ENCODE measurements at regions not wholly inside any gene's neighbourhood (a gene's known extent, or its start where the extent isn't known, plus 50 kb on each side); places are given as distances from the start of the nearest gene placed in this dataset.

DNA sequence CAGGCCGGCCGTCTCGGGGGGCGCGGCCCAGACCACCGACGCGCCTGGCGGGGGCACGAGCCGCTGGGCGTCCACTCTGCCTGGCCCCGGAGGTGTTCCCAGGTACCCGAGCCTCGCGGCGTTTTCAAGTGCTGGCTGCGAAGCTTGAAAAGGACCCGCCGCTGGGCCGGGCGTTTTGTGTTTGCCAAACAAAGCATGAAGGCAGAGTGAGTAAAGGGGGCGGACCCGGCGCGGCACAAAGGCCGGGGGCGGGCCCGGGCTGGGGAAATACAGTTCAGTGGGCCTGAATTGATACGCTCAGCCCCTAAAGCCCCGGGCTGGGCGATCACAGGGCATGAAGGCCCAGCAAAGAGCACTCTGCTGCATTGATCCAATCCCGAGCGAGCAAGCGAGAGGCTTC is 65.4 kb downstream of the SOX3 start:
- H3K4me2 ChIP-seq (replicated peaks; ENCODE audit: extremely low read depth, low read length, poor library complexity, severe bottlenecking), result no peak overlapping the region
- TF ChIP-seq, protein P1, sequence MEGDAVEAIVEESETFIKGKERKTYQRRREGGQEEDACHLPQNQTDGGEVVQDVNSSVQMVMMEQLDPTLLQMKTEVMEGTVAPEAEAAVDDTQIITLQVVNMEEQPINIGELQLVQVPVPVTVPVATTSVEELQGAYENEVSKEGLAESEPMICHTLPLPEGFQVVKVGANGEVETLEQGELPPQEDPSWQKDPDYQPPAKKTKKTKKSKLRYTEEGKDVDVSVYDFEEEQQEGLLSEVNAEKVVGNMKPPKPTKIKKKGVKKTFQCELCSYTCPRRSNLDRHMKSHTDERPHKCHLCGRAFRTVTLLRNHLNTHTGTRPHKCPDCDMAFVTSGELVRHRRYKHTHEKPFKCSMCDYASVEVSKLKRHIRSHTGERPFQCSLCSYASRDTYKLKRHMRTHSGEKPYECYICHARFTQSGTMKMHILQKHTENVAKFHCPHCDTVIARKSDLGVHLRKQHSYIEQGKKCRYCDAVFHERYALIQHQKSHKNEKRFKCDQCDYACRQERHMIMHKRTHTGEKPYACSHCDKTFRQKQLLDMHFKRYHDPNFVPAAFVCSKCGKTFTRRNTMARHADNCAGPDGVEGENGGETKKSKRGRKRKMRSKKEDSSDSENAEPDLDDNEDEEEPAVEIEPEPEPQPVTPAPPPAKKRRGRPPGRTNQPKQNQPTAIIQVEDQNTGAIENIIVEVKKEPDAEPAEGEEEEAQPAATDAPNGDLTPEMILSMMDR (IDR thresholded peaks at IDR 0.05), result no peak
- Mint-ChIP-seq H3K27me3 (ENCODE audit: low read depth in 3 of 3) (peaks cover 5 to 18% (median 17%) of the 10 kb centered on the region in 3 donors), H3K9me3 (peaks cover 0 to 6% (median 0%) of the 10 kb centered on the region in 7 donors), H3K4me1 (no peaks in the 10 kb centered on the region), H3K4me3 (no peak overlapping the region), H3K36me3 (no peaks in the 10 kb centered on the region), H3K27ac (no peak overlapping the region)
- no peaks in the 10 kb centered on the region for H3K4me1 ChIP-seq (ENCODE audit: control insufficient read depth in 1 of 2, insufficient read depth in 2 of 2, low read length in 2 of 2)
- H3K27me3 ChIP-seq (ENCODE audit: control insufficient read depth in 2 of 2, insufficient read depth in 2 of 2, low read length in 2 of 2), result peaks cover 0 to 22% of the 10 kb centered on the region in 2 donors
- no peaks in the 10 kb centered on the region for H3K36me3 ChIP-seq (replicated peaks in 1 of 2; ENCODE audit: control insufficient read depth in 1 of 2, insufficient read depth in 2 of 2, low read length in 2 of 2)
- no peak overlapping the region for H3K4me3 ChIP-seq (replicated peaks in 1 of 3; ENCODE audit: low read depth in 2 of 3, low read length in 3 of 3)
- no peak overlapping the region for H3K27ac ChIP-seq (ENCODE audit: low read depth in 1 of 2, low read length in 2 of 2)
- no peak overlapping the region for H3K9ac ChIP-seq (ENCODE audit: insufficient read depth, low read length, poor library complexity, severe bottlenecking)
- H2AFZ ChIP-seq (ENCODE audit: insufficient read depth, low read depth, low read length, poor library complexity, severe bottlenecking), result no peak overlapping the region
- intact Hi-C loops (cut with micrococcal nuclease), result no loop called here
- no peaks in the 10 kb centered on the region for H4K20me1 ChIP-seq (ENCODE audit: insufficient read depth, low read length)
- 0% methylated on average over 2 of the region's 35 CpGs for WGBS (ENCODE audit: insufficient coverage)
- no peak for DNase-seq
- no peaks in the 10 kb centered on the region for H3K9me3 ChIP-seq (replicated peaks in 1 of 2; ENCODE audit: control insufficient read depth in 1 of 2, insufficient read depth in 1 of 2, low read length in 2 of 2)
- H3K79me2 ChIP-seq (ENCODE audit: insufficient read depth, low read length), result no peaks in the 10 kb centered on the region

- peaks cover 0 to 9% of the 10 kb centered on the region in 2 donors for H3K27me3 ChIP-seq (ENCODE audit: control insufficient read depth in 2 of 2, insufficient read depth in 2 of 2, low read length in 2 of 2)
- no peaks in the 10 kb centered on the region for H3K79me2 ChIP-seq (ENCODE audit: insufficient read depth, low read length)
- TF ChIP-seq, protein P1 (IDR thresholded peaks at IDR 0.05), result no peak
- peaks cover 0 to 7% (median 7%) of the 10 kb centered on the region in 3 donors for H3K27me3 Mint-ChIP-seq (ENCODE audit: low read depth in 3 of 3)
- H3K4me1 Mint-ChIP-seq, result no peaks in the 10 kb centered on the region
- no peak overlapping the region for H2AFZ ChIP-seq (ENCODE audit: insufficient read depth, low read depth, low read length, poor library complexity, severe bottlenecking)
- H3K4me2 ChIP-seq (replicated peaks; ENCODE audit: extremely low read depth, low read length, poor library complexity, severe bottlenecking), result no peak overlapping the region
- H3K27ac ChIP-seq (ENCODE audit: low read depth in 1 of 2, low read length in 2 of 2), result no peak overlapping the region
- H3K4me1 ChIP-seq (ENCODE audit: control insufficient read depth in 1 of 2, insufficient read depth in 2 of 2, low read length in 2 of 2), result no peaks in the 10 kb centered on the region
- no peaks in the 10 kb centered on the region for H3K36me3 Mint-ChIP-seq
- H3K36me3 ChIP-seq (replicated peaks in 1 of 2; ENCODE audit: control insufficient read depth in 1 of 2, insufficient read depth in 2 of 2, low read length in 2 of 2), result no peaks in the 10 kb centered on the region
- WGBS (ENCODE audit: insufficient coverage), result 45% methylated on average over 1 of the region's 2 CpGs
- H3K9me3 ChIP-seq (replicated peaks in 1 of 2; ENCODE audit: control insufficient read depth in 1 of 2, insufficient read depth in 1 of 2, low read length in 2 of 2), result no peaks in the 10 kb centered on the region
- H3K4me3 ChIP-seq (replicated peaks in 1 of 3; ENCODE audit: low read depth in 2 of 3, low read length in 3 of 3), result no peak overlapping the region
- H3K9me3 Mint-ChIP-seq, result peaks cover 0 to 7% (median 2%) of the 10 kb centered on the region in 7 donors
- H3K9ac ChIP-seq (ENCODE audit: insufficient read depth, low read length, poor library complexity, severe bottlenecking), result no peak overlapping the region
- H3K4me3 Mint-ChIP-seq, result no peak overlapping the region
- H3K27ac Mint-ChIP-seq, result peak overlapping the region in 1 of 7 donors; percentile 25
- intact Hi-C loops (cut with micrococcal nuclease), result no loop called here
- H4K20me1 ChIP-seq (ENCODE audit: insufficient read depth, low read length), result no peaks in the 10 kb centered on the region
- DNase-seq, result no peak
Measured at GRCh38 chrX:140434347-140434746, 70.5 kb downstream of the SOX3 start.

Measured in CD14-positive monocyte (primary cell).